ENCODE measurements at regions not wholly inside any gene's neighbourhood (a gene's known extent, or its start where the extent isn't known, plus 50 kb on each side); places are given as distances from the start of the nearest gene placed in this dataset.

- DNase-seq, result no peak
- TF ChIP-seq CTCF (IDR thresholded peaks at IDR 0.05) (no peak), POLR2A (IDR thresholded peaks at IDR 0.05) (no peak)
- no peaks in the 10 kb centered on the region for H3K27me3 ChIP-seq
- H3K4me1 ChIP-seq, result peaks cover 0 to 17% (median 3%) of the 10 kb centered on the region in 4 donors
- no peaks in the 10 kb centered on the region for H3K36me3 ChIP-seq
- H3K27ac ChIP-seq, result no peak overlapping the region
- no peak overlapping the region for H3K4me3 ChIP-seq
- H3K9me3 ChIP-seq, result no peaks in the 10 kb centered on the region
These were observed 67.2 kb upstream of the CD180 start for GRCh38 chr5:67263656-67264408.

- H3K9me3 ChIP-seq, result no peaks in the 10 kb centered on the region
- no peaks in the 10 kb centered on the region for H3K27me3 ChIP-seq
- peaks cover 0 to 15% (median 3%) of the 10 kb centered on the region in 4 donors for H3K4me1 ChIP-seq
- H3K27ac ChIP-seq, result no peak overlapping the region
- DNase-seq, result no peak
- TF ChIP-seq CTCF (IDR thresholded peaks at IDR 0.05), result no peak
- no peak for TF ChIP-seq POLR2A (IDR thresholded peaks at IDR 0.05)
- H3K4me3 ChIP-seq, result no peak overlapping the region
- no peaks in the 10 kb centered on the region for H3K36me3 ChIP-seq
These were observed 66.4 kb upstream of the CD180 start for GRCh38 chr5:67262956-67263355.

GRCh38 chr5:67262206-67262605 lies 65.6 kb upstream of the CD180 start:
- no peak overlapping the region for H3K27ac ChIP-seq
- TF ChIP-seq POLR2A (IDR thresholded peaks at IDR 0.05) (no peak), CTCF (IDR thresholded peaks at IDR 0.05) (no peak)
- no peak overlapping the region for H3K4me3 ChIP-seq
- no peaks in the 10 kb centered on the region for H3K9me3 ChIP-seq
- DNase-seq, result no peak
- no peaks in the 10 kb centered on the region for H3K36me3 ChIP-seq
- H3K27me3 ChIP-seq, result no peaks in the 10 kb centered on the region
- H3K4me1 ChIP-seq, result peaks cover 0 to 8% (median 0%) of the 10 kb centered on the region in 4 donors

GRCh38 chr5:67259548-67260215 lies 63.1 kb upstream of the CD180 start:
- Histone ChIP-seq H3K27ac (no peak overlapping the region), H3K4me1 (no peaks in the 10 kb centered on the region), H3K36me3 (no peaks in the 10 kb centered on the region), H3K27me3 (no peaks in the 10 kb centered on the region), H3K4me3 (no peak overlapping the region), H3K9me3 (no peaks in the 10 kb centered on the region)
- no peak for DNase-seq
- TF ChIP-seq CTCF (IDR thresholded peaks at IDR 0.05), result no peak
- no peak for TF ChIP-seq POLR2A (IDR thresholded peaks at IDR 0.05)

- Histone ChIP-seq H3K36me3 (no peaks in the 10 kb centered on the region), H3K27me3 (no peaks in the 10 kb centered on the region), H3K9me3 (no peaks in the 10 kb centered on the region), H3K4me1 (no peaks in the 10 kb centered on the region), H3K4me3 (no peak overlapping the region), H3K27ac (peak overlapping the region in 2 of 4 donors; percentile 64 to 75)
- TF ChIP-seq POLR2A (IDR thresholded peaks at IDR 0.05) (no peak), CTCF (IDR thresholded peaks at IDR 0.05) (no peak)
- no peak for DNase-seq
These were observed 60.9 kb upstream of the CD180 start for GRCh38 chr5:67257500-67257899.

Data from Peyer's patch (tissue), 4 donors.